ENCODE measurements at regions not wholly inside any gene's neighbourhood (a gene's known extent, or its start where the extent isn't known, plus 50 kb on each side); places are given as distances from the start of the nearest gene placed in this dataset.

- no peak for TF ChIP-seq CTCF (IDR thresholded peaks at IDR 0.05; ENCODE audit: low read length, missing control alignments)
These were observed 794.3 kb downstream of the NR2F2 start for GRCh38 chr15:97124790-97125189.

GRCh38 chr15:97126553-97127233 is 796.2 kb downstream of the NR2F2 start:
- DNase-seq (ENCODE audit: low read depth) = no peak
- no peak for TF ChIP-seq CTCF (IDR thresholded peaks at IDR 0.05; ENCODE audit: low read length, missing control alignments)
- H3K4me3 ChIP-seq (replicated peaks; ENCODE audit: low read depth, low read length) = no peak overlapping the region

More at GRCh38 chr15:97124790-97125189, 794.3 kb downstream of the NR2F2 start:
- no peak overlapping the region for H3K4me3 ChIP-seq (replicated peaks; ENCODE audit: low read depth, low read length)
- no peak for DNase-seq (ENCODE audit: low read depth)

GRCh38 chr15:97129674-97130073 is 799.2 kb downstream of the NR2F2 start:
- no peak for DNase-seq (ENCODE audit: low read depth)
- TF ChIP-seq CTCF (IDR thresholded peaks at IDR 0.05; ENCODE audit: low read length, missing control alignments) = no peak
- no peak overlapping the region for H3K4me3 ChIP-seq (replicated peaks; ENCODE audit: low read depth, low read length)

- TF ChIP-seq CTCF (IDR thresholded peaks at IDR 0.05; ENCODE audit: low read length, missing control alignments) = no peak
- DNase-seq (ENCODE audit: low read depth) = no peak
- no peak overlapping the region for H3K4me3 ChIP-seq (replicated peaks; ENCODE audit: low read depth, low read length)
These were observed 809.7 kb downstream of the NR2F2 start for GRCh38 chr15:97140216-97140615.

- TF ChIP-seq CTCF (IDR thresholded peaks at IDR 0.05; ENCODE audit: low read length, missing control alignments) = no peak
These were observed 810.9 kb downstream of the NR2F2 start for GRCh38 chr15:97141360-97141759.

GRCh38 chr15:97141871-97142270 is 811.4 kb downstream of the NR2F2 start:
- DNase-seq (ENCODE audit: low read depth) = no peak
- TF ChIP-seq CTCF (IDR thresholded peaks at IDR 0.05; ENCODE audit: low read length, missing control alignments) = no peak
- H3K4me3 ChIP-seq (replicated peaks; ENCODE audit: low read depth, low read length) = no peak overlapping the region

More at GRCh38 chr15:97141360-97141759, 810.9 kb downstream of the NR2F2 start:
- no peak for DNase-seq (ENCODE audit: low read depth)
- no peak overlapping the region for H3K4me3 ChIP-seq (replicated peaks; ENCODE audit: low read depth, low read length)

Data from fibroblast of pulmonary artery (primary cell).